GM23248 (cell line): ENCODE measurements at regions not wholly inside any gene's neighbourhood (a gene's known extent, or its start where the extent isn't known, plus 50 kb on each side); places are given as distances from the start of the nearest gene placed in this dataset.
"Not testable (repeated sequence)": the region's sequence is repeated elsewhere in the genome, so short reads cannot be mapped to it uniquely, and the experiment has no call there.

ENCODE experiments used
- DNase-seq: peaks from one replicate; pipeline ENCODE4 v3.0.0-alpha.2; 2015
- H2AFZ ChIP-seq: fragments of 200-600 bp; sonication (generic); 2 replicates; pipeline ENCODE4 v1.6.1; 2016; ENCODE audit warnings: antibody characterized with exemption
- H3F3A ChIP-seq: fragments of 200-600 bp; sonication (generic); 2 replicates; pipeline ENCODE4 v1.6.1; 2016; ENCODE audit warnings: mild to moderate bottlenecking, antibody characterized with exemption, mixed run types; ENCODE audit not compliant: insufficient read depth
- H3K27ac ChIP-seq: fragments of 200-600 bp; sonication (generic); 2 replicates; pipeline ENCODE4 v1.5.1; 2016; ENCODE audit warnings: mild to moderate bottlenecking
- H3K27me3 ChIP-seq: fragments of 200-600 bp; sonication (generic); replicated peaks from 2 replicates; pipeline ENCODE4 v1.6.1; 2016; ENCODE audit warnings: mild to moderate bottlenecking; ENCODE audit not compliant: insufficient read depth
- H3K36me3 ChIP-seq: fragments of 200-600 bp; sonication (generic); 2 replicates; pipeline ENCODE4 v1.6.1; 2016; ENCODE audit warnings: low read depth, mild to moderate bottlenecking
- H3K4me1 ChIP-seq: fragments of 200-600 bp; sonication (generic); 2 replicates; pipeline ENCODE4 v1.6.1; 2016; ENCODE audit warnings: mild to moderate bottlenecking; ENCODE audit not compliant: insufficient read depth
- H3K4me2 ChIP-seq: fragments of 200-600 bp; sonication (generic); one replicate; pipeline ENCODE4 v1.6.1; 2016; ENCODE audit warnings: mild to moderate bottlenecking; ENCODE audit not compliant: unreplicated experiment
- H3K4me3 ChIP-seq: fragments of 200-600 bp; sonication (generic); 2 replicates; pipeline ENCODE4 v1.5.1; 2016; ENCODE audit warnings: mild to moderate bottlenecking
- H3K79me2 ChIP-seq: fragments of 200-600 bp; sonication (generic); 2 replicates; pipeline ENCODE4 v1.6.1; 2016; ENCODE audit warnings: mild to moderate bottlenecking; ENCODE audit not compliant: insufficient read depth
- H3K9ac ChIP-seq: fragments of 200-600 bp; sonication (generic); 2 replicates; pipeline ENCODE4 v1.6.1; 2016; ENCODE audit warnings: mild to moderate bottlenecking
- H3K9me2 ChIP-seq: fragments of 200-600 bp; sonication (generic); 2 replicates; pipeline ENCODE4 v1.6.1; 2016; ENCODE audit warnings: mixed run types, mild to moderate bottlenecking, moderate library complexity; ENCODE audit not compliant: insufficient read depth
- H3K9me3 ChIP-seq: fragments of 200-600 bp; sonication (generic); one replicate; pipeline ENCODE4 v1.6.1; 2017; ENCODE audit warnings: low read depth
- H4K20me1 ChIP-seq: fragments of 200-600 bp; sonication (generic); 2 replicates; pipeline ENCODE4 v1.6.0; 2016; ENCODE audit not compliant: insufficient read depth
- EZH2 ChIP-seq: fragments of 200-600 bp; sonication (generic); IDR thresholded peaks from 2 replicates; pipeline ENCODE4 v1.6.1; 2018; ENCODE audit warnings: antibody characterized with exemption, mild to moderate bottlenecking; ENCODE audit not compliant: insufficient read depth, poor library complexity, severe bottlenecking
- EZH2phosphoT487 ChIP-seq: fragments of 200-600 bp; sonication (generic); IDR thresholded peaks from 2 replicates; pipeline ENCODE4 v1.6.1; 2018; ENCODE audit warnings: antibody characterized with exemption, moderate library complexity, mild to moderate bottlenecking, low read depth; ENCODE audit not compliant: insufficient read depth
- WGBS, 2 experiments: methylation state at CpG; one replicate each; pipeline ENCODE4 v1.1.6; 2015 to 2017; ENCODE audit warnings: low lambda C conversion rate in 2 of 2, low coverage in 1 of 2; ENCODE audit errors: missing lambda C conversion rate in 2 of 2; 5-methylcytosine and 5-hydroxymethylcytosine counted together
- in situ Hi-C: fragments of 300-500 bp; cut with MboI; formaldehyde crosslinking; loops from 2 replicates; pipeline ENCODE4 v1.15.0; 2020

- DNase-seq = no peak
- H3K9me3 ChIP-seq = no peaks in the 10 kb centered on the region
- H3K79me2 ChIP-seq = no peaks in the 10 kb centered on the region
- peaks cover 6% of the 10 kb centered on the region for H3K4me1 ChIP-seq
- H3K9me2 ChIP-seq = no peaks in the 10 kb centered on the region
- WGBS, 2 experiments = 84 to 85% methylated on average over 9 of the region's 9 CpGs
- no peaks in the 10 kb centered on the region for H4K20me1 ChIP-seq
- H3K27me3 ChIP-seq = no peaks in the 10 kb centered on the region
- in situ Hi-C loops = no loop called here
- no peak overlapping the region for H3K27ac ChIP-seq
- H2AFZ ChIP-seq = no peak overlapping the region
- no peak overlapping the region for H3K4me2 ChIP-seq
- no peak overlapping the region for H3K4me3 ChIP-seq
- no peaks in the 10 kb centered on the region for H3K36me3 ChIP-seq
- H3K9ac ChIP-seq = no peak overlapping the region
- H3F3A ChIP-seq = no peaks in the 10 kb centered on the region
- TF ChIP-seq EZH2 (no peak), EZH2phosphoT487 (no peak)
These were observed 106.9 kb downstream of the HOXA1 start for GRCh38 chr7:26988836-26989374.

- Histone ChIP-seq H3K9me2 (no peaks in the 10 kb centered on the region), H3K4me3 (no peak overlapping the region), H3K27me3 (no peaks in the 10 kb centered on the region), H3K4me1 (no peaks in the 10 kb centered on the region), H3K4me2 (no peak overlapping the region), H3K79me2 (no peaks in the 10 kb centered on the region), H3K9ac (no peak overlapping the region), H4K20me1 (no peaks in the 10 kb centered on the region), H2AFZ (no peak overlapping the region), H3F3A (no peaks in the 10 kb centered on the region), H3K27ac (no peak overlapping the region), H3K36me3 (no peaks in the 10 kb centered on the region), H3K9me3 (no peaks in the 10 kb centered on the region)
- 78 to 81% methylated on average over 3 of the region's 3 CpGs for WGBS, 2 experiments
- TF ChIP-seq EZH2phosphoT487 (no peak), EZH2 (no peak)
- no peak for DNase-seq
- in situ Hi-C loops = no loop called here
These were observed 108.5 kb downstream of the HOXA1 start for GRCh38 chr7:26987338-26987737.

- 52 to 53% methylated on average over 2 of the region's 2 CpGs for WGBS, 2 experiments
- Histone ChIP-seq H3K9me2 (no peaks in the 10 kb centered on the region), H3K4me1 (no peaks in the 10 kb centered on the region), H3K4me2 (no peak overlapping the region), H4K20me1 (no peaks in the 10 kb centered on the region), H3K36me3 (no peaks in the 10 kb centered on the region), H2AFZ (no peak overlapping the region), H3K27ac (no peak overlapping the region), H3K27me3 (no peaks in the 10 kb centered on the region), H3K79me2 (no peaks in the 10 kb centered on the region), H3K9me3 (no peaks in the 10 kb centered on the region), H3K4me3 (no peak overlapping the region), H3F3A (no peaks in the 10 kb centered on the region), H3K9ac (no peak overlapping the region)
- no peak for DNase-seq
- in situ Hi-C loops = no loop called here
- TF ChIP-seq EZH2 = no peak
- TF ChIP-seq EZH2phosphoT487 = no peak
These were observed 113.8 kb upstream of the SKAP2 start for GRCh38 chr7:26978146-26978545.

GRCh38 chr7:26976840-26977239 is 112.5 kb upstream of the SKAP2 start:
- no peaks in the 10 kb centered on the region for H3K9me2 ChIP-seq
- H3K9ac ChIP-seq = no peak overlapping the region
- H2AFZ ChIP-seq = no peak overlapping the region
- no peaks in the 10 kb centered on the region for H3F3A ChIP-seq
- TF ChIP-seq EZH2phosphoT487 (no peak), EZH2 (no peak)
- no peak overlapping the region for H3K4me3 ChIP-seq
- no peak overlapping the region for H3K27ac ChIP-seq
- H3K9me3 ChIP-seq = no peaks in the 10 kb centered on the region
- no peaks in the 10 kb centered on the region for H3K27me3 ChIP-seq
- no peaks in the 10 kb centered on the region for H3K4me1 ChIP-seq
- DNase-seq = no peak
- H4K20me1 ChIP-seq = no peaks in the 10 kb centered on the region
- H3K4me2 ChIP-seq = no peak overlapping the region
- H3K79me2 ChIP-seq = no peaks in the 10 kb centered on the region
- no peaks in the 10 kb centered on the region for H3K36me3 ChIP-seq
- in situ Hi-C loops = no loop called here

- WGBS, 2 experiments = 68 to 70% methylated on average over 2 of the region's 2 CpGs
- not testable (repeated sequence) for DNase-seq, H3K9me2 ChIP-seq
These were observed 107.5 kb upstream of the SKAP2 start for GRCh38 chr7:26971924-26972323.

More at GRCh38 chr7:26971924-26972323, 107.5 kb upstream of the SKAP2 start:
- H3K9ac ChIP-seq, H3F3A ChIP-seq, H3K27ac ChIP-seq, H3K36me3 ChIP-seq, H2AFZ ChIP-seq, H3K9me3 ChIP-seq, H3K4me3 ChIP-seq, H3K27me3 ChIP-seq, H4K20me1 ChIP-seq, H3K4me2 ChIP-seq, H3K4me1 ChIP-seq, H3K79me2 ChIP-seq, in situ Hi-C loops: not testable (repeated sequence)
